ENCODE measurements at regions not wholly inside any gene's neighbourhood (a gene's known extent, or its start where the extent isn't known, plus 50 kb on each side); places are given as distances from the start of the nearest gene placed in this dataset.

- H3K9me3 ChIP-seq: no peaks in the 10 kb centered on the region
- H3K4me1 ChIP-seq: no peaks in the 10 kb centered on the region
- peaks cover 27% of the 10 kb centered on the region for H3K27me3 ChIP-seq
- no peaks in the 10 kb centered on the region for H3K36me3 ChIP-seq
- H3K4me3 ChIP-seq: no peak overlapping the region
- WGBS, 2 donors (ENCODE audit: low coverage in 1 of 2): 78 to 94% methylated on average over 3 to 4 of the region's 4 CpGs
- no peak overlapping the region for H3K27ac ChIP-seq
- ATAC-seq: no peak
- no peak for TF ChIP-seq POLR2AphosphoS5 (IDR thresholded peaks at IDR 0.05)
- TF ChIP-seq EP300 (IDR thresholded peaks at IDR 0.05): no peak
- TF ChIP-seq, protein P1, sequence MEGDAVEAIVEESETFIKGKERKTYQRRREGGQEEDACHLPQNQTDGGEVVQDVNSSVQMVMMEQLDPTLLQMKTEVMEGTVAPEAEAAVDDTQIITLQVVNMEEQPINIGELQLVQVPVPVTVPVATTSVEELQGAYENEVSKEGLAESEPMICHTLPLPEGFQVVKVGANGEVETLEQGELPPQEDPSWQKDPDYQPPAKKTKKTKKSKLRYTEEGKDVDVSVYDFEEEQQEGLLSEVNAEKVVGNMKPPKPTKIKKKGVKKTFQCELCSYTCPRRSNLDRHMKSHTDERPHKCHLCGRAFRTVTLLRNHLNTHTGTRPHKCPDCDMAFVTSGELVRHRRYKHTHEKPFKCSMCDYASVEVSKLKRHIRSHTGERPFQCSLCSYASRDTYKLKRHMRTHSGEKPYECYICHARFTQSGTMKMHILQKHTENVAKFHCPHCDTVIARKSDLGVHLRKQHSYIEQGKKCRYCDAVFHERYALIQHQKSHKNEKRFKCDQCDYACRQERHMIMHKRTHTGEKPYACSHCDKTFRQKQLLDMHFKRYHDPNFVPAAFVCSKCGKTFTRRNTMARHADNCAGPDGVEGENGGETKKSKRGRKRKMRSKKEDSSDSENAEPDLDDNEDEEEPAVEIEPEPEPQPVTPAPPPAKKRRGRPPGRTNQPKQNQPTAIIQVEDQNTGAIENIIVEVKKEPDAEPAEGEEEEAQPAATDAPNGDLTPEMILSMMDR (IDR thresholded peaks at IDR 0.05): no peak
- no peak for TF ChIP-seq POLR2A (IDR thresholded peaks at IDR 0.05)
Observed at GRCh38 chr5:174524351-174524750, 200.0 kb upstream of the MSX2 start.

DNA sequence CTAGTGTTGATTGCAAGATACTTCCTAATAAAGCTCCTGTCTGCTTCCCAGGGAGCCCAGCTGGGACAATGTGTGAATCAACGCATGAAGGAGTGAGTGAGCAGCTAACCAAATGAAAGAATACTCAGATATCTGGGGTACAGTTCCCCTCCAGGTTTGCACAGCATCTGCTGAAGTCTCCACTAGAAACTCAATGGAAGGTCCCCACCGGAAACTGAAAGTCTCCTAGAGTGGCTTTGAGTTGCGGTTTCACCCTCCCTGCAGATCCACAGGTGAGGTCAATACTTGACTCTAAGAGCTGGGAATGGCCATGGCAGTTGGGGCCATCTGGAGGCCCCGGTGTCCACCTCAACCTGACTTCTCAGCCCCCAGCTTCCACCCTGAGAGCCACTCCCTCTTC lies 198.2 kb upstream of the MSX2 start:
- Histone ChIP-seq H3K4me1 (no peaks in the 10 kb centered on the region), H3K27ac (no peak overlapping the region), H3K4me3 (no peak overlapping the region), H3K36me3 (no peaks in the 10 kb centered on the region), H3K9me3 (no peaks in the 10 kb centered on the region), H3K27me3 (peaks cover 13% of the 10 kb centered on the region)
- ATAC-seq: no peak
- WGBS, 2 donors (ENCODE audit: low coverage in 1 of 2): 86 to 100% methylated on average over 1 of the region's 4 CpGs
- TF ChIP-seq, protein P1 (IDR thresholded peaks at IDR 0.05): no peak
- TF ChIP-seq POLR2A (IDR thresholded peaks at IDR 0.05) (no peak), POLR2AphosphoS5 (IDR thresholded peaks at IDR 0.05) (no peak), EP300 (IDR thresholded peaks at IDR 0.05) (no peak)

DNA sequence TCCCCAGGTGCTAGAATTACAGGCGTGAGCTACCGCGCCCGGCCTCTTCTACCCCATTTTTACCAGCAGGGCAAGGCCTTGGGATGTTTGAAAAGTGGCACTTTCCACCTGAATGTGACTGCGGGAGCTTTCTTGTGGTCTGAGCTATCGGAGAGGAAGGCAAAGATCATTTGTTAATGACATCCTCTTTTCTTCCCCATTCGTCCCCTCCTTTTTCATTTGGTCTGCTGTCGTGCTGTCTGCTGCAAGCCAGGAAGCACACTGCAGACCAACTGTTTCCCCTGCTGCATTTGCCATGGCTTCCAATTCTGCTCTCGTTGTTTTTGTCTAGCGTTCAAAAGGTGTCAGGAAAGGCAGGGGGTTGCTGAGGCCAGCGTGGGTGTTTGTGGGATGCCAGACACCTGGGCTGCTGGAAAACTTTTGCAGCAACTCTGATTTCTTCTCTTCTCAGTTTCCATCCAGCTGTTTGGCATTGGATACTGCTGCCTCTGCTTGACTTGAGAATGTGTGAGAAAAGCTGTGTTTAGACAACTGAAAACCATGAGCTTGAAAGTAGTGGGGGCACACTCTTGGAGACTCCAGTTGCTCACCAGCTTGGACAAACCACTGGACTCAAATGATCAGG lies 196.4 kb upstream of the MSX2 start:
- H3K27ac ChIP-seq: no peak overlapping the region
- peaks cover 13% of the 10 kb centered on the region for H3K27me3 ChIP-seq
- no peaks in the 10 kb centered on the region for H3K36me3 ChIP-seq
- H3K9me3 ChIP-seq: no peaks in the 10 kb centered on the region
- TF ChIP-seq POLR2AphosphoS5 (IDR thresholded peaks at IDR 0.05) (no peak), EP300 (IDR thresholded peaks at IDR 0.05) (no peak), POLR2A (IDR thresholded peaks at IDR 0.05) (no peak)
- TF ChIP-seq, protein P1 (IDR thresholded peaks at IDR 0.05): no peak
- peaks cover 0 to 12% (median 6%) of the 10 kb centered on the region in 3 donors for H3K4me1 ChIP-seq
- ATAC-seq: no peak
- no peak overlapping the region for H3K4me3 ChIP-seq
- 42 to 71% methylated on average over 6 to 11 of the region's 11 CpGs for WGBS, 2 donors (ENCODE audit: low coverage in 1 of 2)

GRCh38 chr5:174528821-174529544 lies 195.4 kb upstream of the MSX2 start:
- WGBS, 2 donors (ENCODE audit: low coverage in 1 of 2): 70 to 78% methylated on average over 3 to 6 of the region's 6 CpGs
- H3K4me1 ChIP-seq: peaks cover 0 to 12% (median 6%) of the 10 kb centered on the region in 3 donors
- H3K9me3 ChIP-seq: no peaks in the 10 kb centered on the region
- no peak overlapping the region for H3K4me3 ChIP-seq
- TF ChIP-seq EP300 (IDR thresholded peaks at IDR 0.05) (no peak), POLR2A (IDR thresholded peaks at IDR 0.05) (no peak), POLR2AphosphoS5 (IDR thresholded peaks at IDR 0.05) (no peak)
- TF ChIP-seq, protein P1 (IDR thresholded peaks at IDR 0.05): no peak
- H3K27ac ChIP-seq: no peak overlapping the region
- ATAC-seq: no peak
- no peaks in the 10 kb centered on the region for H3K36me3 ChIP-seq
- H3K27me3 ChIP-seq: peaks cover 13% of the 10 kb centered on the region

All from gastroesophageal sphincter (tissue), 4 donors.